Left forelimb (tissue), 1 donor: ENCODE measurements at regions not wholly inside any gene's neighbourhood (a gene's known extent, or its start where the extent isn't known, plus 50 kb on each side); places are given as distances from the start of the nearest gene placed in this dataset.

Experiments used
- DNase-seq: peaks from one replicate; pipeline ENCODE4 v3.0.0-alpha.2; 2018; ENCODE audit warnings: low spot score

DNA sequence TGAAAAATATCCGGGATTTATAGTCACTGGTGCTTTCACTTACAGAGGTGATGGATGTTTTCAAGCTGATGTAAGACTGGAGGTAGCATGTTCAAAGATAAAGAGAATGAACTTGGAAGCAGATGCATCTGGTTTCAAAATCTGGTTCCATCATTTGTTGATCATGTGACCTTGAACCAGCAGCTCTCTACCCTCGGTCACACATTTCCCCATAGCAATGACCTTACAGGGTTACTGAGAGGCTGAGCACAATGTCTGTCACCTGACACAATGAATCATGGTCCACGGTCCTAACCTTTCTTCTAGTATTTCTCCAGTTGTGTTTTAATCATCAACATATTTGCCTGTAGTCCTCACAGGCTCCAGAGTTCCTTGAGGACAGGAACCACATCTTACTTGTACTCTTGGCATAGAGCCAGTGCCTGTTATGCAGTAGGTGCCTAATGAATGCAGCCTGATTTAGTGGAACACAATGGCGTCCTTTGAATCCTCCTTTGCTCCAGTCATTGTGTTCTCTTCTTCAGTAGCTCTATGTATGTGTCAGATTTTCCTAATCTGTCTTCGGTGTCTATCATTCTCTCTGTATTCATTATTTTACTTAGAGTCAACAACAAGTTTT, 667.3 kb downstream of the PTPRU start:
- no peak for DNase-seq

GRCh38 chr1:29901624-29902325, 665.5 kb downstream of the PTPRU start:
- DNase-seq: no peak

GRCh38 chr1:29900712-29901111, 664.4 kb downstream of the PTPRU start:
- DNase-seq: no peak

- no peak for DNase-seq
Measured at GRCh38 chr1:29900104-29900679, 663.9 kb downstream of the PTPRU start.

- no peak for DNase-seq
Measured at GRCh38 chr1:29896791-29897714, 660.7 kb downstream of the PTPRU start.

DNA sequence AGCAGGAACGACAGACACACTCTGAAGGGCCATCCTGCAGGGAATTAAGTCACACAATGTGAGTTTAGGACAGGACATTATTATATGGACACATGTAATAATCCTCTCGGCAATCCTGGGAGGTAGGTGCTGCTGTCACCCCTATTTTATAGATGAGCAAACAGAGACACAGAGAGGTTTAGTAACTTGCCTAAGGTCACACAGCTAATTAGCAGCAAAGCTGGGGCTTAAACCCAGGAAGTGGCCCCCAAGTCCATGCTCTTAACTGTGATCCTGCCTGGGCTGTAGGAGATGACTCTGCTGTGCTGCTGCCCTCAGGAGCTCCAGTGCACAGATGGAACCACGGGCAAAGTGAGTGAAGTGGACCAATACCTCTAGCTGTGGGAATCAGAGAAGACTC, 660.0 kb downstream of the PTPRU start:
- DNase-seq: no peak

DNA sequence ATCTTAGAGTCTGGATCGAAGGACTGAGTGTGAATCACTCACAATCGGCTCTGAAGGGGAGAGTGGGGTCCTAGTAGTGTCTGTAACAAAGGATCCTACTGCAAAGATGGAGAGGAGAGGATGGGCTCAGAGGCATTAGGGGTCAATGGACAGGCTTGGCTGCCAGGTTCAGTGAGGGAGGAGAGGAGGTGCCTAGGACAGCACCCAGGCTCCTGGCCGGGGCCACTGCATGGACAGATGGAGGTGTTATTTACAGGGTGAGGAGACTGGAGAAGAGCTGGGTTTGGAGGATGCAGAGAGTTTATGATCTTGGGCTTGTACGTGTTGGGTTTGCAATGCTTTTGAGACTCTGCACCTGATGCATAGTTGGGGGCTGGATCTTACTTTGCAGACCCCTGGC, 658.9 kb downstream of the PTPRU start:
- DNase-seq: no peak

DNA sequence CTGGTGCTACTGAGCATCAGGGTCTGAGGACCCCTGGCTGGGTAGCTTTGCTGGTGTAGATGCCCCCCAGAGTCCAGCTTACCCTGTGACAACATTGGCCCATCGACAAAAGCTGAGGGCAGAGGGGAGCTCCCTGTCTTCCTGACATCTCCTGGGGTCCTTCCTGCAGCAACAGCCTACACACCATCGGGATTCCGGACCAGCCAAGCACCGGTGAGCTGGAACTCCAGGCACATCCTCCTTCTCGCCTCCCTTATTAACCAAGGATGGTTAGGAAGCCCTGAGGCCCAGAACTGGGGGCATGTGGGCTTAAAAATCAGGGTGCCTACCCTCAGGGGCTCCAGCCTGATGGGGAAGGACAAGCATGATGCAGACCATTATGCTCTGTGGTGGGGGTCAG, 658.0 kb downstream of the PTPRU start:
- DNase-seq: no peak

GRCh38 chr1:29893806-29894205, 657.5 kb downstream of the PTPRU start:
- no peak for DNase-seq

DNA sequence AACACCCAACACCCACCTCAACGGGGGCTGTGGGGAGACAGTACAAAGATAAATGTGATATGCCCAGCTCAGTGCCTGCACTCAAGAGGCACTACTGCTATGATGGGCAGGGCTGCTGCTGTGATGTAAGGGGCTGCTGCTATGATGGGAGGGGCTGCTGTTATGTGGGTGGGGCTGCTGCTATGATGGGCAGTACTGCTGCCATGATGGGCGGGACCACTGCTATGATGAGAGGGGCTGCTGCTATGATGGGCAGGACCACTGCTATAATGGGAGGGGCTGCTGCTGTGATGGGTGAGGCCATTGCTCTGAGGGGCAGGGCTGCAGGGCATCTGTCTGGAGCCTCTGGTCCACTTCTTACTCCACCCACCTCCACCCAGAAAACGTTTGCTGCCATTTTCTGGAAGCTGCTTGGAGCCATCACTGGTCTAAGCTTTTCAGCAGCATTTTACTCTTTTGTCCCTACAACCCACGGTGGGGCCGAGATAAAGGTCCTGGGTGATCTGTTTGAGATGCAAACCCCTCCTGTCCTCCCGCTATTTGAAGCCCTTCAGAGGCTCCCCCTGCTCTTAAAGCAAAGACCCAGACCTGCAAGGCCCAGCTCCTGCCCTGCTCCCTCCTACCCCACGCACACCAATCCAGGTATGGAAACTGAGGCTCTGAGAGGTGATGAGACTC, 656.9 kb downstream of the PTPRU start:
- no peak for DNase-seq

GRCh38 chr1:29892247-29892646, 655.9 kb downstream of the PTPRU start:
- DNase-seq: no peak

- DNase-seq: no peak
Measured at GRCh38 chr1:29890201-29890959, 654.1 kb downstream of the PTPRU start.

- no peak for DNase-seq
Measured at GRCh38 chr1:29889776-29890175, 653.5 kb downstream of the PTPRU start.

DNA sequence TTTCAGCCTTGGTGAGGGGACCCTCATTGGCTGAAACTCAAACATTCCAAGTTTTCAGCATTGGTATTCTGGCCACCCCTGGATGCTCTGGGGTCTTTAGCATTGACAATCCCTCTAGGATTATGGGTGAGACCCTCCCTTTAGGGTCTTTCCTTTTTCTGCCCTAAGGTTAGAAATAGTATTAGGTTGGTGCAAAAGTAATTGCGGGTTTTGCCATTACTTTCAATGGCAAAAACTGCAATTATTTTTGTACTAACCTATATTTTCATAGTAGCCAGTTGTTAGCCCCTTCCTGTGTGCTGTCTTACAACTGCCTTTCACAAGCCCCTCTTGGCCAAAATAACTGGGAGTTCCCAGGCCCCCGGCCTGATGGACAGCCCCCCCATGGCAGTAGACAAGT, 648.4 kb downstream of the PTPRU start:
- DNase-seq: peak; percentile 17

GRCh38 chr1:29883986-29884385, 647.7 kb downstream of the PTPRU start:
- DNase-seq: peak; percentile 38

GRCh38 chr1:29883411-29883832, 647.1 kb downstream of the PTPRU start:
- DNase-seq: peak; percentile 25

GRCh38 chr1:29880556-29880955, 644.2 kb downstream of the PTPRU start:
- DNase-seq: peak; percentile 6

GRCh38 chr1:29879217-29879616, 642.9 kb downstream of the PTPRU start:
- DNase-seq: peak; percentile 31

GRCh38 chr1:29878501-29878900, 642.2 kb downstream of the PTPRU start:
- DNase-seq: no peak

GRCh38 chr1:29876902-29877301, 640.6 kb downstream of the PTPRU start:
- no peak for DNase-seq

DNA sequence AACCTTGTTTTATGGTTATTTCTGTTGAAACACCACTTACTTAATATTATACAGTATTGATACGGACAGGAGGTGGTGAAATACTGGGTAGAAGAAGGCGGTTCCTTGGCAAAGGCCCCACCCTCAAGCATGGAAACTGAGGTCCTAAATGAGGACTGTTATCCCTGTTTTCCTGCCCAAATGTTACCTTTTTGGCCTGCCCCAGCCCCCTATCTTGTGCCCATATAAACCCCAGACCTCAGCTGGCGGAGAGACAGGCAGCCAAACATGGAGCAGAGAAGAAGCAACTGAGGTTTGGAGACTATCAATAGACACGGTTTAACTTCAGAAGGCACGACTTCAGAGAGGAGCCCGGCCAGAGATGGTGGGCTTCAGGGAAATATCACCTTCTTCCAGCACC, 640.1 kb downstream of the PTPRU start:
- no peak for DNase-seq
